ENCODE measurements at regions not wholly inside any gene's neighbourhood (a gene's known extent, or its start where the extent isn't known, plus 50 kb on each side); places are given as distances from the start of the nearest gene placed in this dataset.

- TF ChIP-seq SUZ12 (IDR thresholded peaks at IDR 0.05; ENCODE audit: extremely low read depth, insufficient read depth, insufficient read length): no peak
- TF ChIP-seq ZNF274 (IDR thresholded peaks at IDR 0.05; ENCODE audit: low read depth, low read length): no peak
Observed at GRCh38 chr5:44909004-44909403, 100.3 kb downstream of the MRPS30 start.

Measured in NT2/D1 (cell line).